H1 (cell line): ENCODE measurements at regions not wholly inside any gene's neighbourhood (a gene's known extent, or its start where the extent isn't known, plus 50 kb on each side); places are given as distances from the start of the nearest gene placed in this dataset.

ENCODE experiments used
- CTCF ChIA-PET: fragments of 300-600 bp; sonication (Branson Sonifier 250); formaldehyde crosslinking; loops from one replicate; lab custom pipeline; 2021; ENCODE audit not compliant: partially characterized antibody; lab: Charles Lee
- POLR2A ChIA-PET: fragments of 300-600 bp; sonication (Branson Sonifier 250); formaldehyde crosslinking; loops from one replicate; lab custom pipeline; 2021; ENCODE audit warnings: inconsistent platforms; ENCODE audit not compliant: partially characterized antibody; lab: Charles Lee
- DNase-seq, 2 experiments: peaks; one replicate each; pipeline versions ENCODE4 v3.0.0 to v3.0.0-alpha.2; 2010 to 2022; ENCODE audit warnings: low spot score in 2 of 2, low read depth in 1 of 2, mixed read lengths in 1 of 2
- FAIRE-seq: peaks from 2 replicates; lab custom pipeline; 2011; peaks lifted over from hg19 to GRCh38; lab: Jason Lieb, UNC
- H2AFZ ChIP-seq: 2 replicates; pipeline ENCODE4 v1.8.1; 2012; ENCODE audit warnings: low read length, inconsistent platforms
- H2AK5ac ChIP-seq: 2 replicates; pipeline ENCODE4 v1.6.1; 2013; ENCODE audit warnings: low read depth, low read length
- H2BK120ac ChIP-seq: replicated peaks from 2 replicates; pipeline ENCODE3; 2013; ENCODE audit warnings: low read depth, low read length, inconsistent platforms
- H2BK12ac ChIP-seq: 2 replicates; pipeline ENCODE4 v1.6.1; 2013; ENCODE audit warnings: low read depth, low read length
- H2BK15ac ChIP-seq: 2 replicates; pipeline ENCODE4 v1.6.1; 2013; ENCODE audit warnings: low read length
- H2BK20ac ChIP-seq: 2 replicates; pipeline ENCODE4 v1.6.1; 2013; ENCODE audit warnings: low read length
- H2BK5ac ChIP-seq: 2 replicates; pipeline ENCODE4 v1.6.1; 2013; ENCODE audit warnings: low read depth, low read length
- H3K14ac ChIP-seq: 2 replicates; pipeline ENCODE4 v1.6.1; 2013; ENCODE audit warnings: inconsistent platforms; ENCODE audit not compliant: insufficient read length
- H3K18ac ChIP-seq: 2 replicates; pipeline ENCODE4 v1.6.1; 2013; ENCODE audit warnings: low read length; ENCODE audit errors: extremely low read depth
- H3K23ac ChIP-seq: 2 replicates; pipeline ENCODE4 v1.6.1; 2013; ENCODE audit warnings: inconsistent platforms; ENCODE audit not compliant: insufficient read length
- H3K23me2 ChIP-seq: 2 replicates; pipeline ENCODE4 v1.6.1; 2013; ENCODE audit warnings: low read depth, low read length
- H3K27ac ChIP-seq: 2 replicates; pipeline ENCODE4 v1.6.1; 2011; ENCODE audit warnings: low read depth, low read length, inconsistent platforms
- H3K27me3 ChIP-seq, 4 experiments: replicated peaks in 1 of 4; 1 replicate in 1 of 4; 2 replicates in 3 of 4; pipeline versions ENCODE4 v1.6.1 to v1.8.1; 2011 to 2013; ENCODE audit warnings: low read length in 3 of 4, mild to moderate bottlenecking in 3 of 4, inconsistent platforms in 2 of 4, mixed read lengths in 2 of 4, moderate library complexity in 1 of 4; ENCODE audit not compliant: control insufficient read depth in 3 of 4, insufficient read depth in 3 of 4; ENCODE audit errors: extremely low read depth in 1 of 4
- H3K36me3 ChIP-seq, 4 experiments: 2 replicates each; pipeline versions ENCODE4 v1.6.1 to v1.8.1; 2011 to 2013; ENCODE audit warnings: mild to moderate bottlenecking in 4 of 4, low read length in 3 of 4, moderate library complexity in 2 of 4, control low read depth in 1 of 4, inconsistent platforms in 1 of 4; ENCODE audit not compliant: insufficient read depth in 4 of 4, control insufficient read depth in 2 of 4
- H3K4ac ChIP-seq: replicated peaks from 2 replicates; pipeline ENCODE3; 2013; ENCODE audit warnings: low read length, low read depth, mixed read lengths, inconsistent platforms; ENCODE audit not compliant: insufficient read length
- H3K4me1 ChIP-seq, 4 experiments: replicated peaks in 1 of 4; 1 replicate in 1 of 4; 2 replicates in 3 of 4; pipeline versions ENCODE4 v1.6.1 to v1.8.1; 2011 to 2013; ENCODE audit warnings: low read length in 3 of 4, inconsistent platforms in 2 of 4, mixed read lengths in 1 of 4; ENCODE audit not compliant: insufficient read depth in 4 of 4, control insufficient read depth in 3 of 4
- H3K4me2 ChIP-seq, 2 experiments: 2 replicates each; pipeline versions ENCODE4 v1.6.1 to v1.8.1; 2011 to 2013; ENCODE audit warnings: low read depth in 2 of 2, low read length in 2 of 2, control low read depth in 1 of 2, inconsistent platforms in 1 of 2, mild to moderate bottlenecking in 1 of 2; ENCODE audit not compliant: insufficient read depth in 1 of 2
- H3K4me3 ChIP-seq, 4 experiments: fragments of 200-600, 300-600 bp in 1 of 4; sonication (generic), shearing (Covaris generic), sonication (Bioruptor Twin) in 1 of 4; 2 replicates each; pipeline versions ENCODE4 v1.5.1 to v1.8.1; 2011 to 2016; ENCODE audit warnings: low read length in 4 of 4, low read depth in 3 of 4, control low read depth in 2 of 4, inconsistent platforms in 2 of 4, mild to moderate bottlenecking in 2 of 4, mixed read lengths in 1 of 4, moderate library complexity in 1 of 4; ENCODE audit not compliant: insufficient read depth in 2 of 4; ENCODE audit errors: extremely low read depth in 1 of 4
- H3K56ac ChIP-seq: replicated peaks from 2 replicates; pipeline ENCODE3; 2013; ENCODE audit warnings: low read depth, mild to moderate bottlenecking, mixed read lengths, low read length, inconsistent platforms; ENCODE audit not compliant: insufficient read length
- H3K79me1 ChIP-seq: 2 replicates; pipeline ENCODE4 v1.6.1; 2013; ENCODE audit warnings: low read depth, low read length, control low read depth
- H3K79me2 ChIP-seq, 2 experiments: 2 replicates each; pipeline versions ENCODE4 v1.6.1 to v1.8.1; 2012 to 2013; ENCODE audit warnings: low read length in 2 of 2, mild to moderate bottlenecking in 2 of 2, inconsistent platforms in 1 of 2; ENCODE audit not compliant: insufficient read depth in 2 of 2, control insufficient read depth in 1 of 2
- H3K9ac ChIP-seq, 4 experiments: replicated peaks in 1 of 4; 1 replicate in 1 of 4; 2 replicates in 3 of 4; pipeline versions ENCODE4 v1.6.1 to v1.8.1; 2011 to 2013; ENCODE audit warnings: low read depth in 3 of 4, low read length in 3 of 4, control low read depth in 2 of 4, mild to moderate bottlenecking in 2 of 4, moderate library complexity in 2 of 4, inconsistent platforms in 1 of 4; ENCODE audit errors: extremely low read depth in 1 of 4
- H3K9me3 ChIP-seq, 2 experiments: 2 replicates each; pipeline versions ENCODE4 v1.6.1 to v1.8.1; 2012 to 2013; ENCODE audit warnings: mild to moderate bottlenecking in 2 of 2, moderate library complexity in 2 of 2, control low read depth in 1 of 2, inconsistent platforms in 1 of 2, low read depth in 1 of 2, low read length in 1 of 2, mixed read lengths in 1 of 2; ENCODE audit not compliant: insufficient read depth in 2 of 2
- H4K20me1 ChIP-seq, 2 experiments: replicated peaks in 1 of 2; 2 replicates each; pipeline versions ENCODE3 to v1.8.1; 2011 to 2013; ENCODE audit warnings: inconsistent platforms in 2 of 2, low read length in 2 of 2, mild to moderate bottlenecking in 1 of 2; ENCODE audit not compliant: insufficient read depth in 2 of 2, control insufficient read depth in 1 of 2
- H4K5ac ChIP-seq: 2 replicates; pipeline ENCODE4 v1.6.1; 2013; ENCODE audit warnings: low read length, low read depth, mixed read lengths, inconsistent platforms; ENCODE audit not compliant: insufficient read length
- H4K8ac ChIP-seq: 2 replicates; pipeline ENCODE4 v1.8.0; 2013; ENCODE audit warnings: mild to moderate bottlenecking, moderate library complexity, low read length, inconsistent platforms; ENCODE audit not compliant: insufficient read depth; ENCODE audit errors: extremely low read depth
- H4K91ac ChIP-seq: replicated peaks from 2 replicates; pipeline ENCODE3; 2013; ENCODE audit warnings: low read length, mixed read lengths, inconsistent platforms; ENCODE audit not compliant: insufficient read length
- CREB1 ChIP-seq: IDR thresholded peaks from 2 replicates; pipeline ENCODE4 v1.6.1; 2012; ENCODE audit warnings: inconsistent platforms
- EZH2 ChIP-seq: fragments of 200-600 bp; sonication (generic); IDR thresholded peaks from 2 replicates; pipeline ENCODE4 v1.7.1; 2012; ENCODE audit warnings: low read depth, mild to moderate bottlenecking, moderate library complexity, low read length, inconsistent platforms; ENCODE audit not compliant: severe bottlenecking
- HDAC6 ChIP-seq: IDR thresholded peaks from one replicate; pipeline ENCODE4 v1.7.1; 2012; ENCODE audit warnings: low read depth, mild to moderate bottlenecking, inconsistent platforms, low read length, moderate library complexity
- KDM1A ChIP-seq: fragments of 200-600, 300-600 bp; sonication (generic); IDR thresholded peaks from 2 replicates; pipeline ENCODE4 v1.7.1; 2016; ENCODE audit warnings: mild to moderate bottlenecking, low read length, borderline replicate concordance
- KDM5A ChIP-seq: fragments of 200-600 bp; IDR thresholded peaks from 2 replicates; pipeline ENCODE4 v1.7.1; 2012; ENCODE audit warnings: mild to moderate bottlenecking, low read length, inconsistent platforms, mixed read lengths
- POLR2A ChIP-seq, 2 experiments: IDR thresholded peaks; 1 replicate in 1 of 2; 2 replicates in 1 of 2; pipeline ENCODE4 v1.6.1; 2011; ENCODE audit warnings: low read depth in 2 of 2, low read length in 2 of 2, mild to moderate bottlenecking in 2 of 2; ENCODE audit errors: control extremely low read depth in 1 of 2
- SIN3A ChIP-seq, 2 experiments: IDR thresholded peaks in 1 of 2; conservative IDR thresholded peaks in 1 of 2; 2 replicates each; pipeline ENCODE4 v1.6.1; 2011 to 2012; ENCODE audit warnings: low read length in 2 of 2, improper control_type of control experiment in 1 of 2, low read depth in 1 of 2, mild to moderate bottlenecking in 1 of 2
- SP2 ChIP-seq: IDR thresholded peaks from 2 replicates; pipeline ENCODE4 v1.6.1; 2012; ENCODE audit warnings: mild to moderate bottlenecking, low read length, inconsistent platforms
- TAF7 ChIP-seq: optimal IDR thresholded peaks from 2 replicates; pipeline ENCODE3; 2011; ENCODE audit warnings: low read depth, mild to moderate bottlenecking, inconsistent platforms, low read length, moderate library complexity, borderline replicate concordance
- TEAD4 ChIP-seq: IDR thresholded peaks from 2 replicates; pipeline ENCODE4 v1.6.1; 2012; ENCODE audit warnings: low read depth, low read length, inconsistent platforms, mixed read lengths
- WGBS, 2 experiments: shearing (Covaris generic) in 1 of 2; methylation state at CpG; one replicate each; pipeline versions ENCODE4 v1.1.6 to v1.1.7; 2013 to 2015; ENCODE audit warnings: low lambda C conversion rate in 2 of 2, mixed read lengths in 2 of 2, inconsistent platforms in 1 of 2, low coverage in 1 of 2, missing lambda C conversion rate in 1 of 2; ENCODE audit not compliant: insufficient replicate concordance in 2 of 2, insufficient coverage in 1 of 2, insufficient read length in 1 of 2; ENCODE audit errors: extremely low coverage in 1 of 2, missing lambda C conversion rate in 1 of 2; 5-methylcytosine and 5-hydroxymethylcytosine counted together
- TF ChIP-seq, protein P1 (sequence below): IDR thresholded peaks from 2 replicates; pipeline ENCODE4 v1.6.1; 2011; ENCODE audit warnings: low read length, improper control_type of control experiment
- TF ChIP-seq, protein P2 (sequence below), 3 experiments: IDR thresholded peaks; 1 replicate in 2 of 3; 2 replicates in 1 of 3; pipeline versions ENCODE4 v1.5.1 to v1.6.1; 2011; ENCODE audit warnings: low read length in 3 of 3, mild to moderate bottlenecking in 3 of 3, inconsistent platforms in 2 of 3, low read depth in 1 of 3, moderate library complexity in 1 of 3; ENCODE audit not compliant: insufficient read depth in 1 of 3; ENCODE audit errors: control extremely low read depth in 1 of 3

DNA sequence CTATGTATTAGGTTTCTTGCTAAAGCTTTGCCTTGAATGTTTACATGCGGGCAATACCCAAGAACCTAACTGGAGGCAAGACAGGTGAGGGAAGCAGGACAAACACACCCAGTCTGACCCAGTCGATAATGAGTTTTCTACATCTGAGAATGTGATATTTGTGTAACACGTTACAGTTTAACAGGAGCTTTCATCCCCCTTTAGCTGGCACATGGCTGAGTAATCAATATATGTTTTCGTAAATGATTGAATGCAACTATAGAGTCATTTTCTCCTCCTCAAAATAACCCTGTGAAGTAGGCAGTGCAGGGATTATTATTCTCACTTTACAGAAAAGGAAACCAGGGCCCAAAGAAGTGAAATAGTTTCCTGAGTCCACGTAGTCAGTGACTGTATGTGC, 84.7 kb upstream of the HTR4 start:
- no peak overlapping the region for H2BK20ac ChIP-seq
- H2BK15ac ChIP-seq = no peak overlapping the region
- H3K27ac ChIP-seq = no peak overlapping the region
- H3K23me2 ChIP-seq = no peaks in the 10 kb centered on the region
- H4K8ac ChIP-seq = no peak overlapping the region
- no peak overlapping the region for H2BK120ac ChIP-seq
- DNase-seq (no peak), FAIRE-seq (no peak)
- H3K79me1 ChIP-seq = no peaks in the 10 kb centered on the region
- H3K4me2 ChIP-seq = no peak overlapping the region
- no peak overlapping the region for H2AFZ ChIP-seq
- no peak overlapping the region for H3K4ac ChIP-seq
- no peaks in the 10 kb centered on the region for H3K36me3 ChIP-seq
- no peaks in the 10 kb centered on the region for H3K4me1 ChIP-seq
- WGBS, 2 experiments = 81% methylated on average over 5 of the region's 5 CpGs; no CpG with 5 or more reads in 1 of the 2 experiments
- H3K56ac ChIP-seq = no peak overlapping the region
- no peak overlapping the region for H3K18ac ChIP-seq
- no peak overlapping the region for H2BK12ac ChIP-seq
- ChIA-PET POLR2A (no interaction called here), CTCF (interaction anchor here (0.6 to 24.0 kb wide), 16 partner anchors 7 to 384 kb away, joined by 3 to 444 read pairs (median 8); no protein-coding TSS in a partner anchor)
- no peak overlapping the region for H3K23ac ChIP-seq
- no peak overlapping the region for H3K4me3 ChIP-seq
- H3K14ac ChIP-seq = no peak overlapping the region
- no peak overlapping the region for H2BK5ac ChIP-seq
- no peak overlapping the region for H4K91ac ChIP-seq
- no peaks in the 10 kb centered on the region for H3K79me2 ChIP-seq
- H4K5ac ChIP-seq = no peak overlapping the region
- H3K27me3 ChIP-seq = no peaks in the 10 kb centered on the region
- H3K9me3 ChIP-seq = no peaks in the 10 kb centered on the region
- no peaks in the 10 kb centered on the region for H4K20me1 ChIP-seq
- H3K9ac ChIP-seq = no peak overlapping the region
- no peak overlapping the region for H2AK5ac ChIP-seq
- TF ChIP-seq KDM1A (no peak), SIN3A (conservative IDR thresholded peaks at IDR 0.05 in 1 of 2, IDR thresholded peaks at IDR 0.05 in 1 of 2; ENCODE audit: low read depth in 1 of 2, low read length in 2 of 2) (no peak), TAF7 (no peak), SP2 (no peak), EZH2 (no peak), HDAC6 (no peak), TEAD4 (no peak), CREB1 (no peak), POLR2A (IDR thresholded peaks at IDR 0.05; ENCODE audit: control extremely low read depth in 1 of 2, low read depth in 2 of 2, low read length in 2 of 2) (no peak), KDM5A (no peak)
- TF ChIP-seq, protein P1, sequence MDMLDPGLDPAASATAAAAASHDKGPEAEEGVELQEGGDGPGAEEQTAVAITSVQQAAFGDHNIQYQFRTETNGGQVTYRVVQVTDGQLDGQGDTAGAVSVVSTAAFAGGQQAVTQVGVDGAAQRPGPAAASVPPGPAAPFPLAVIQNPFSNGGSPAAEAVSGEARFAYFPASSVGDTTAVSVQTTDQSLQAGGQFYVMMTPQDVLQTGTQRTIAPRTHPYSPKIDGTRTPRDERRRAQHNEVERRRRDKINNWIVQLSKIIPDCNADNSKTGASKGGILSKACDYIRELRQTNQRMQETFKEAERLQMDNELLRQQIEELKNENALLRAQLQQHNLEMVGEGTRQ = no peak
- TF ChIP-seq, protein P2, sequence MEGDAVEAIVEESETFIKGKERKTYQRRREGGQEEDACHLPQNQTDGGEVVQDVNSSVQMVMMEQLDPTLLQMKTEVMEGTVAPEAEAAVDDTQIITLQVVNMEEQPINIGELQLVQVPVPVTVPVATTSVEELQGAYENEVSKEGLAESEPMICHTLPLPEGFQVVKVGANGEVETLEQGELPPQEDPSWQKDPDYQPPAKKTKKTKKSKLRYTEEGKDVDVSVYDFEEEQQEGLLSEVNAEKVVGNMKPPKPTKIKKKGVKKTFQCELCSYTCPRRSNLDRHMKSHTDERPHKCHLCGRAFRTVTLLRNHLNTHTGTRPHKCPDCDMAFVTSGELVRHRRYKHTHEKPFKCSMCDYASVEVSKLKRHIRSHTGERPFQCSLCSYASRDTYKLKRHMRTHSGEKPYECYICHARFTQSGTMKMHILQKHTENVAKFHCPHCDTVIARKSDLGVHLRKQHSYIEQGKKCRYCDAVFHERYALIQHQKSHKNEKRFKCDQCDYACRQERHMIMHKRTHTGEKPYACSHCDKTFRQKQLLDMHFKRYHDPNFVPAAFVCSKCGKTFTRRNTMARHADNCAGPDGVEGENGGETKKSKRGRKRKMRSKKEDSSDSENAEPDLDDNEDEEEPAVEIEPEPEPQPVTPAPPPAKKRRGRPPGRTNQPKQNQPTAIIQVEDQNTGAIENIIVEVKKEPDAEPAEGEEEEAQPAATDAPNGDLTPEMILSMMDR (IDR thresholded peaks at IDR 0.05; ENCODE audit: control extremely low read depth in 1 of 3, insufficient read depth in 1 of 3, low read depth in 1 of 3, low read length in 3 of 3) = no peak
